ENCODE measurements at regions not wholly inside any gene's neighbourhood (a gene's known extent, or its start where the extent isn't known, plus 50 kb on each side); places are given as distances from the start of the nearest gene placed in this dataset.

GRCh38 chr3:124107104-124107890 lies 115.4 kb upstream of the ROPN1 start:
- Histone ChIP-seq H3K36me3 (ENCODE audit: control insufficient read depth, insufficient read depth, low read length) (no peaks in the 10 kb centered on the region), H3K27ac (ENCODE audit: low read length) (no peak overlapping the region), H3K4me3 (ENCODE audit: low read depth in 2 of 2, low read length in 2 of 2) (no peak overlapping the region), H3K27me3 (ENCODE audit: control insufficient read depth, insufficient read depth, low read length) (peaks cover 2% of the 10 kb centered on the region; the same call in 1 of the 2 replicates), H3K9me3 (ENCODE audit: control insufficient read depth, insufficient read depth, low read depth, low read length) (no peaks in the 10 kb centered on the region), H3K4me1 (ENCODE audit: control insufficient read depth, insufficient read depth, low read length) (no peaks in the 10 kb centered on the region)
- ChIA-PET CTCF (no interaction called here), POLR2A (no interaction called here)
- in situ Hi-C loops (cut with HindIII; ENCODE audit: low pct_unique_long_range_greater_than_20kb, low sequenced_read_pairs) (loop anchor here (5.0 kb wide), 1 partner anchor 35 kb away; no protein-coding TSS in a partner anchor), intact Hi-C loops (cut with micrococcal nuclease; ENCODE audit: unreplicated experiment) (no loop called here)
- ATAC-seq (no peak), DNase-seq (ENCODE audit: low read depth, low spot score) (no peak)
- TF ChIP-seq SIN3A (IDR thresholded peaks at IDR 0.05; ENCODE audit: borderline replicate concordance, insufficient read depth, low read depth, low read length) (no peak), POLR2AphosphoS5 (IDR thresholded peaks at IDR 0.05; ENCODE audit: low read depth, low read length) (no peak), CTCF (IDR thresholded peaks at IDR 0.05) (no peak), TCF7L2 (IDR thresholded peaks at IDR 0.05; ENCODE audit: low read depth, low read length) (no peak), REST (IDR thresholded peaks at IDR 0.05; ENCODE audit: insufficient read depth in 1 of 2, low read depth in 2 of 2, low read length in 1 of 2) (no peak)
- no TSS peak for BruUV-seq (replicated peaks)

- in situ Hi-C loops (cut with HindIII; ENCODE audit: low pct_unique_long_range_greater_than_20kb, low sequenced_read_pairs) (loop anchor here (5.0 kb wide), 1 partner anchor 34 kb away; no protein-coding TSS in a partner anchor), intact Hi-C loops (cut with micrococcal nuclease; ENCODE audit: unreplicated experiment) (no loop called here)
- no peak overlapping the region for H3K4me3 ChIP-seq (ENCODE audit: low read depth in 2 of 2, low read length in 2 of 2)
- POLR2A ChIA-PET = no interaction called here
- H3K27ac ChIP-seq (ENCODE audit: low read length) = no peak overlapping the region
- no peaks in the 10 kb centered on the region for H3K36me3 ChIP-seq (ENCODE audit: control insufficient read depth, insufficient read depth, low read length)
- TF ChIP-seq SIN3A (IDR thresholded peaks at IDR 0.05; ENCODE audit: borderline replicate concordance, insufficient read depth, low read depth, low read length) (no peak), POLR2AphosphoS5 (IDR thresholded peaks at IDR 0.05; ENCODE audit: low read depth, low read length) (no peak), TCF7L2 (IDR thresholded peaks at IDR 0.05; ENCODE audit: low read depth, low read length) (no peak), CTCF (IDR thresholded peaks at IDR 0.05) (no peak), REST (IDR thresholded peaks at IDR 0.05; ENCODE audit: insufficient read depth in 1 of 2, low read depth in 2 of 2, low read length in 1 of 2) (no peak)
- no peaks in the 10 kb centered on the region for H3K4me1 ChIP-seq (ENCODE audit: control insufficient read depth, insufficient read depth, low read length)
- H3K27me3 ChIP-seq (ENCODE audit: control insufficient read depth, insufficient read depth, low read length) = 0 out of 2 replicates have a peak, but pooled peaks cover 2% of the 10 kb centered on the region
- CTCF ChIA-PET = no interaction called here
- ATAC-seq (no peak), DNase-seq (ENCODE audit: low read depth, low spot score) (no peak)
- no peaks in the 10 kb centered on the region for H3K9me3 ChIP-seq (ENCODE audit: control insufficient read depth, insufficient read depth, low read depth, low read length)
- BruUV-seq (replicated peaks) = no TSS peak
These were observed 116.5 kb upstream of the ROPN1 start for GRCh38 chr3:124108446-124108845.
